ENCODE measurements at regions not wholly inside any gene's neighbourhood (a gene's known extent, or its start where the extent isn't known, plus 50 kb on each side); places are given as distances from the start of the nearest gene placed in this dataset.

DNA sequence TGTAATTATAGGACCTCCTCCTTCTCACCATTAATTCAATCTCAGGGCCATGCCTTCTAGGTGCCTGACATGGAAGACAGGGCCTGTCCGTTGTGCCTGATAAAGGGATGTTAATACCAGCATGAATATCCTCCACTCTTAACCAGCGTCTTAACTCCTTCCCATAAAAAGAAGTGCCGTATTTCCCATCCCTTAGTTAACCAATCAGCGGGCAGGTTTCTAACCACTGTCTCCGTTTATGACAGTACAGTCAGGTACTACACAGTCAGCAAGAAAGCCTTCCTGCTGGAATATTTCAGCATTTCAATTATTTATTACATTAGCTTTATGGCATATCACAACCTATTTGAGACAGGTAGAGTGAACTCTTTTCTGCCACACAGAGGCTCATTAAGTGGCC is 308.6 kb upstream of the FZD8 start:
- TF ChIP-seq POLR2A (IDR thresholded peaks at IDR 0.05): no peak
- TF ChIP-seq POLR2AphosphoS5 (IDR thresholded peaks at IDR 0.05): no peak
- TF ChIP-seq, protein P1, sequence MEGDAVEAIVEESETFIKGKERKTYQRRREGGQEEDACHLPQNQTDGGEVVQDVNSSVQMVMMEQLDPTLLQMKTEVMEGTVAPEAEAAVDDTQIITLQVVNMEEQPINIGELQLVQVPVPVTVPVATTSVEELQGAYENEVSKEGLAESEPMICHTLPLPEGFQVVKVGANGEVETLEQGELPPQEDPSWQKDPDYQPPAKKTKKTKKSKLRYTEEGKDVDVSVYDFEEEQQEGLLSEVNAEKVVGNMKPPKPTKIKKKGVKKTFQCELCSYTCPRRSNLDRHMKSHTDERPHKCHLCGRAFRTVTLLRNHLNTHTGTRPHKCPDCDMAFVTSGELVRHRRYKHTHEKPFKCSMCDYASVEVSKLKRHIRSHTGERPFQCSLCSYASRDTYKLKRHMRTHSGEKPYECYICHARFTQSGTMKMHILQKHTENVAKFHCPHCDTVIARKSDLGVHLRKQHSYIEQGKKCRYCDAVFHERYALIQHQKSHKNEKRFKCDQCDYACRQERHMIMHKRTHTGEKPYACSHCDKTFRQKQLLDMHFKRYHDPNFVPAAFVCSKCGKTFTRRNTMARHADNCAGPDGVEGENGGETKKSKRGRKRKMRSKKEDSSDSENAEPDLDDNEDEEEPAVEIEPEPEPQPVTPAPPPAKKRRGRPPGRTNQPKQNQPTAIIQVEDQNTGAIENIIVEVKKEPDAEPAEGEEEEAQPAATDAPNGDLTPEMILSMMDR (IDR thresholded peaks at IDR 0.05): no peak

All from upper lobe of left lung (tissue), 4 donors.